Inflammatory macrophage treated with lipopolysaccharide for 1 hour (primary cell): ENCODE measurements at regions not wholly inside any gene's neighbourhood (a gene's known extent, or its start where the extent isn't known, plus 50 kb on each side); places are given as distances from the start of the nearest gene placed in this dataset.
A peak's percentile ranks its signal among the peaks of the same experiment; 100 is the strongest.
"Not testable (repeated sequence)": the region's sequence is repeated elsewhere in the genome, so short reads cannot be mapped to it uniquely, and the experiment has no call there.

Experiments used
- DNase-seq, 2 donors: peaks; one replicate each; pipeline ENCODE4 v3.0.0-alpha.2; 2020 to 2022

DNA sequence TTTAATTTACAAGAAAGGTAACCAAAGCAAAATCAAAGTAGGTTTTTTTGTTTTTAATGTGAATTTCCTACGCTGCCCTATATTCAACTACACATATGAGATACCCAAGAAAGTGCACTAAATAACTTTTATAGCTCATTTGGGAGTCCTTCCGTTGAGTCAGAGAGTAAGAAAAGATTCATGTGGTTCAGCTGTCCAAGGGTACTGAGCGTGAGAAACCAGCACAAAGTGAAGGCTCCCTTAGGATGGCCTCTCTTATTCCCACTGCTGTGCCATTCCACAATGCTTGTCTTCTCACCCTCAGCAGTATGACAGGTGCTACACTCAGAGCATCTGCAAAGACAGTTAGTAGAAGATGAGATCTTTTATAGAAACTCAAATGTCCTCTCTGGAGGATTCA is 85.8 kb upstream of the POMZP3 start:
- not testable (repeated sequence) for DNase-seq

DNA sequence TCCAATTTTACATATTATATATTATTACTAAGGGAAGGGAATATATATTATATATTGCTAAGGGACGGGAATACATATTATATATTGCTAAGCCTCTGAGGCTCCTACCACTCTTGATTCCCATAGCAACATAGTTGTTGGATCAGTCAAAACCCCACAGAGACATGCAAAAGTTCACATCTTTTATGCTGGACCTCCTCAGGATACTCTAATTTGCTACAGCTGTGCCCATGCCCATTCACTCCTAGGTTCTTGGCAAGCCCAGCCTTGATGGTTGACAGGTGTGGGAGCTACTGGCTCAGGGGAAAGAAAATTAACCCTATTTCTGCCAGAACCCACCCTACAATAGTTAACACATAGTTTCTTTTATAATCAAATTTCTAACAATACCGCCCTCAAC is 84.6 kb upstream of the POMZP3 start:
- not testable (repeated sequence) for DNase-seq

DNA sequence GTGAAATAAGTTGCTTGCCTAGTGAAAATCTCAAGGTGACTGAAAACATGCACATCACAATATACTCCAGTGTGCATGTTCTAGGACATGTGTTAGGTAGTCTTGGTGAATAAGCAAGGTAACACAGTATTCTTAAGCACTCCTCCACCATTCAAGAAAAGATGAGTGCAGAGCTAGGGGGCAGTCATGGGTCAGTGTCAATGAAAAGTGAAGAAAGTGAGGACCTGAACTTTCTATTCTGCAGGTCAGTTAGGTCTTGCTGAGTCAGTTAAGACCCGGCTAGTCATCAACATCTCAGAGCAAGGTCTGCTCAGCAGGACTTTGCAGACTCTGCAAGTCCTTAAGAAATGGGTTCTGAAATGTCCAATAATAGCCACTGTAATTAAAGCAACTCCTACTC is 82.6 kb upstream of the POMZP3 start:
- DNase-seq, result not testable (repeated sequence)

GRCh38 chr7:76708446-76708845 is 81.4 kb upstream of the POMZP3 start:
- not testable (repeated sequence) for DNase-seq

DNA sequence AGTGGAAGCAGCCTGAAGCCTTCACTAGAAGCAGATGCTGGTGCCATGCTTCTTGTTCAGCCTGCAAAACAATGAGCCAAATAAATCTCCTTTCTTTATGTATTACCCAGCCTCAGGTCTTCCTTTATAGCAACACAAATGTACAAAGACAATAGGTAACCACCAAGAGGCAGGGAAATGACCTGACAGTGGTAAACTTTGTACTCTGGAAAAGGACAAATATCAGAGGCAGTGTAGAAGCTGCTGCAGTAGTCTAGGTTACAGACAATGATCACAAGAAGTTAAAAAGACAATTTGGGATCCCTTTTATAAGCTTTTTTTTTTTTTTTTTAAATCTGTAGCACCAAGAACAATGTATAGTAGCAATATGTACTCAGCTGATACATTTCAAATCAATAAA is 76.7 kb upstream of the POMZP3 start:
- DNase-seq, result not testable (repeated sequence)

DNA sequence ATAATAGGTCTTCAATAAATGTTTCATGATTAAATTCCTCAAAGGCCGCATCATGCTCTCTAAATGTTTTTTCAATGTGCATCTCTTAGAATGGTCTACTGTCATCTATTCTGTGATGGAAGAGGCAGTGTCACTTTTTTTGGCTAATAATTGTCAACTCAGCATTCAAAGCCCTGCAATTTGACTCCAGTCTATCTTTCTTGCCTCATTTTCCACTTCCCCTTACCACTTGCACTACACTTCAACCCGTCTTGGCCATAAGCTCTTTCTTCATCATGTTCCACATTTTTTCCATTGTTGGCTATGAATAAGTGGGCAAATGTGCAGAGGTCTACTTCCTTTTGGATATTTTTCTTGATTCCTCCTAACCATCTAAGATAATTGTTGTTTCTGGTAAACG is 59.2 kb upstream of the POMZP3 start:
- peak; percentile 37 to 40 for DNase-seq

- DNase-seq, result peak; percentile 24 to 27
These were observed 57.7 kb upstream of the POMZP3 start for GRCh38 chr7:76684737-76685136.

GRCh38 chr7:76683631-76684030 is 56.6 kb upstream of the POMZP3 start:
- DNase-seq, result not testable (repeated sequence)

GRCh38 chr7:76681810-76682209 is 54.7 kb upstream of the POMZP3 start:
- DNase-seq, result not testable (repeated sequence)

- DNase-seq, result not testable (repeated sequence)
These were observed 52.1 kb upstream of the POMZP3 start for GRCh38 chr7:76679174-76679573.

- not testable (repeated sequence) for DNase-seq
These were observed 51.4 kb upstream of the POMZP3 start for GRCh38 chr7:76678500-76678899.

- DNase-seq, result peak; percentile 5 to 18
These were observed 49.8 kb upstream of the POMZP3 start for GRCh38 chr7:76676890-76677289.
